Ishikawa (cell line): ENCODE measurements at regions not wholly inside any gene's neighbourhood (a gene's known extent, or its start where the extent isn't known, plus 50 kb on each side); places are given as distances from the start of the nearest gene placed in this dataset.

Source experiments
- CEBPB ChIP-seq: IDR thresholded peaks from 2 replicates; pipeline ENCODE4 v1.6.1; 2012
- CREB1 ChIP-seq: IDR thresholded peaks from 2 replicates; pipeline ENCODE4 v1.6.1; 2012; ENCODE audit warnings: low read depth
- EGR1 ChIP-seq: IDR thresholded peaks from 2 replicates; pipeline ENCODE4 v1.6.1; 2012
- EP300 ChIP-seq: IDR thresholded peaks from 2 replicates; pipeline ENCODE4 v1.6.1; 2012; ENCODE audit warnings: borderline replicate concordance
- FOXM1 ChIP-seq: IDR thresholded peaks from 2 replicates; pipeline ENCODE4 v1.6.1; 2012; ENCODE audit warnings: low read depth, borderline replicate concordance
- MAX ChIP-seq: IDR thresholded peaks from 2 replicates; pipeline ENCODE4 v1.6.1; 2012
- NFIC ChIP-seq: IDR thresholded peaks from 2 replicates; pipeline ENCODE4 v1.6.1; 2012
- RAD21 ChIP-seq: IDR thresholded peaks from 2 replicates; pipeline ENCODE4 v1.6.1; 2012; ENCODE audit warnings: low read depth
- REST ChIP-seq: IDR thresholded peaks from 2 replicates; pipeline ENCODE4 v1.6.1; 2012; ENCODE audit warnings: low read depth, mild to moderate bottlenecking
- TAF1 ChIP-seq: IDR thresholded peaks from 2 replicates; pipeline ENCODE4 v1.6.1; 2012; ENCODE audit warnings: low read depth, mild to moderate bottlenecking
- TEAD4 ChIP-seq: IDR thresholded peaks from 2 replicates; pipeline ENCODE4 v1.6.1; 2012
- YY1 ChIP-seq: IDR thresholded peaks from 2 replicates; pipeline ENCODE4 v1.6.1; 2012; ENCODE audit warnings: low read depth

GRCh38 chr3:23036728-23037127 is 166.4 kb upstream of the UBE2E2 start:
- TF ChIP-seq TAF1 (no peak), EP300 (no peak), CEBPB (no peak), MAX (no peak), NFIC (no peak), TEAD4 (no peak), EGR1 (no peak), RAD21 (no peak), REST (no peak), YY1 (no peak), CREB1 (no peak), FOXM1 (no peak)
